OCI-LY3 (cell line): ENCODE measurements at regions not wholly inside any gene's neighbourhood (a gene's known extent, or its start where the extent isn't known, plus 50 kb on each side); places are given as distances from the start of the nearest gene placed in this dataset.

Source experiments
- H2AFZ ChIP-seq: fragments of 200-600, 300-600 bp; shearing (Covaris generic); 2 replicates; pipeline ENCODE4 v1.6.0; 2014; ENCODE audit warnings: antibody characterized with exemption, low read depth, low read length
- H3K27ac ChIP-seq: fragments of 200-600, 300-600 bp; sonication (generic); 2 replicates; pipeline ENCODE4 v1.5.1; 2014; ENCODE audit warnings: mild to moderate bottlenecking, low read length, moderate library complexity, mixed read lengths
- H3K27me3 ChIP-seq: fragments of 200-600, 300-600 bp; sonication (generic); 2 replicates; pipeline ENCODE4 v1.6.1; 2014; ENCODE audit warnings: low read depth, low read length, mixed read lengths
- H3K36me3 ChIP-seq: fragments of 200-600, 300-600 bp; sonication (generic); replicated peaks from 2 replicates; pipeline ENCODE3; 2014; ENCODE audit warnings: low read depth, low read length, mixed read lengths
- H3K4me1 ChIP-seq: fragments of 300-600, 200-600 bp; sonication (generic); 2 replicates; pipeline ENCODE4 v1.6.1; 2014; ENCODE audit warnings: low read length, mixed read lengths
- H3K4me2 ChIP-seq: fragments of 200-600, 300-600 bp; sonication (generic); 2 replicates; pipeline ENCODE4 v1.6.1; 2014; ENCODE audit warnings: low read length, mixed read lengths
- H3K4me3 ChIP-seq: fragments of 300-600, 200-600 bp; sonication (generic); 2 replicates; pipeline ENCODE4 v1.5.1; 2014; ENCODE audit warnings: antibody characterized with exemption, mild to moderate bottlenecking, low read length, moderate library complexity
- H3K79me2 ChIP-seq: fragments of 300-600, 200-600 bp; shearing (Covaris generic); 2 replicates; pipeline ENCODE4 v1.6.1; 2014; ENCODE audit warnings: mild to moderate bottlenecking, low read length, mixed read lengths
- H3K9ac ChIP-seq: fragments of 300-600, 200-600 bp; shearing (Covaris generic); 2 replicates; pipeline ENCODE4 v1.6.0; 2014; ENCODE audit warnings: mild to moderate bottlenecking, low read length, moderate library complexity
- H3K9me3 ChIP-seq: fragments of 200-600, 300-600 bp; shearing (Covaris generic); 2 replicates; pipeline ENCODE4 v1.6.1; 2014; ENCODE audit warnings: low read length, mixed read lengths; ENCODE audit not compliant: insufficient read depth
- H4K20me1 ChIP-seq: fragments of 200-600, 300-600 bp; sonication (generic); 2 replicates; pipeline ENCODE4 v1.6.1; 2016; ENCODE audit warnings: low read length, mixed read lengths; ENCODE audit not compliant: insufficient read depth
- EZH2phosphoT487 ChIP-seq: fragments of 200-600 bp; shearing (Covaris generic); IDR thresholded peaks from 2 replicates; pipeline ENCODE4 v1.6.1; 2018; ENCODE audit warnings: antibody characterized with exemption, mixed run types, low read depth
- TF ChIP-seq, protein P1 (sequence below): fragments of 200-600, 300-600 bp; sonication (generic); IDR thresholded peaks from 2 replicates; pipeline ENCODE4 v1.5.1; 2014; ENCODE audit warnings: antibody characterized with exemption, low read length, low read depth

DNA sequence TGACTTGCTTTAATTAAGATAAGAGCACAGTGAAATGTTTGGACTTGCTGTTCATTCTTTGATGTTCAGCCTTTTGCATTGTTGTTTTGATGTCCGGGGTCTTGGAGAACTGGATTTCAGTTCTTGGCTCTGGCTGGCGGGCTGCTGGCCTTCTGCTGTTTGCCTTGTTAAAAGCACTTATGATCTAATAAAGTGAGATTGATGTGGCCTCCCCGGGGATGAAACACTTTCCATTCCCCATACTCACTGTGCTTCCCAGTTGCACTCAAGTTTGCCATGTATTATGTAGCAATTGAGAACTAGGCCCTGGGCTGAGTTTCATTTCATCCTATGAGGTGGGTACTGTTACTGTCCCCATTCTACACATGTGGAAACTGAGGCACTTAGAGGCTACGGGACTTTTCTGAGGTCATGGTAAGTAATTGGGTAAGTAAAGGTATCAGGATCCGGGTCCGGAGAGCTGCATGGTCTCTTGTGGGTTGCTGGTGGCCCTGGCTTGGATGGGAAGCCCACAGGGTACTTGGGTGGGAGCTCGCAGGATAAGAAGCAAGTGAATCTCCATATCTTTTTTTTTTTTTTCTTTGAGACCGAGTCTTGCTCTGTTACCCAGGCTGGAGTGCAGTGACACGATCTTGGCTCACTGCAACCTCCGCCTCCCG lies 127.7 kb upstream of the ZBTB40 start:
- Histone ChIP-seq H3K9me3 (no peaks in the 10 kb centered on the region), H4K20me1 (no peaks in the 10 kb centered on the region), H3K27me3 (no peaks in the 10 kb centered on the region), H3K27ac (no peak overlapping the region), H3K4me2 (no peak overlapping the region), H2AFZ (no peak overlapping the region), H3K36me3 (no peaks in the 10 kb centered on the region), H3K4me1 (no peaks in the 10 kb centered on the region), H3K9ac (no peak overlapping the region), H3K79me2 (no peaks in the 10 kb centered on the region), H3K4me3 (no peak overlapping the region)
- no peak for TF ChIP-seq EZH2phosphoT487
- TF ChIP-seq, protein P1, sequence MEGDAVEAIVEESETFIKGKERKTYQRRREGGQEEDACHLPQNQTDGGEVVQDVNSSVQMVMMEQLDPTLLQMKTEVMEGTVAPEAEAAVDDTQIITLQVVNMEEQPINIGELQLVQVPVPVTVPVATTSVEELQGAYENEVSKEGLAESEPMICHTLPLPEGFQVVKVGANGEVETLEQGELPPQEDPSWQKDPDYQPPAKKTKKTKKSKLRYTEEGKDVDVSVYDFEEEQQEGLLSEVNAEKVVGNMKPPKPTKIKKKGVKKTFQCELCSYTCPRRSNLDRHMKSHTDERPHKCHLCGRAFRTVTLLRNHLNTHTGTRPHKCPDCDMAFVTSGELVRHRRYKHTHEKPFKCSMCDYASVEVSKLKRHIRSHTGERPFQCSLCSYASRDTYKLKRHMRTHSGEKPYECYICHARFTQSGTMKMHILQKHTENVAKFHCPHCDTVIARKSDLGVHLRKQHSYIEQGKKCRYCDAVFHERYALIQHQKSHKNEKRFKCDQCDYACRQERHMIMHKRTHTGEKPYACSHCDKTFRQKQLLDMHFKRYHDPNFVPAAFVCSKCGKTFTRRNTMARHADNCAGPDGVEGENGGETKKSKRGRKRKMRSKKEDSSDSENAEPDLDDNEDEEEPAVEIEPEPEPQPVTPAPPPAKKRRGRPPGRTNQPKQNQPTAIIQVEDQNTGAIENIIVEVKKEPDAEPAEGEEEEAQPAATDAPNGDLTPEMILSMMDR = no peak

DNA sequence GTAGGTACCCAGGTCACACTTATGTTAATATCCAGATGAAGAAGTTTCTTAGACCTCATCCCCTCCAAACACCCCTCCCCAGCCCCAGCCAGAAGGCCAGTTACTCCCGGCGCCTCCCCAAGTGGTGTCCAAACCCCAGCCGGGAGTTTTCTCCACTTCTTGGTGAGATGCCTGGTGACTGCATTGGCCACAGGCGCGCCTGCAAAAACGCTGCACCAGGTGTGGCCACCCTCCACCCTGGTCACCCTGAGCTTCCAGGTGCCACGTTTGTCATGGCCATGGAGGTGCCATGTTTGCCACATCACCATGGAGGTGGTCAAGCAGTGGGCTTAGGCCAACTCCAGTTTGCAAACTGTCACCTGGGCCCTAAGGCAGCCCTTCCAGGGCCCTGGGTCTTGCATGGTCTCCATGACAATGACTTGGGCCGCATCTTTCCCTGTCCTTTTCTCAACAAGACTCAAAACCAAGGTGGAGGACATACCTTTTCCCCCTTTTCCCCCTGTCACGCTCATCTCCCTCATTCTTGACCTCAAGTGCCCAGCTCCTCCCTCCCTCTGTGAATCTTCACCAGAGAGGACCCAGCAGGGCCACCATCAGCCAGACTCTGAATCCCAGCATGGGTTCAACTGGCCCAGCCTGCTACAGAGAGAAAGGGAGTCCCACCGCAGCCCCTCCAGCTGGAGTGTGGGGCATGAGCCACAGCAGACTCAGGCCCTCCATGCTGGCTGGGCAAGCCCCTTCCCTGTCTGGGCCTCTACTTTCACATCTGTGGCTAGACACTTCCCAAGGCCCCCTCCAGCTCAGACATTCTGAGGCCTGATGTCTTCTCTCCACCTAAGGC lies 125.9 kb upstream of the ZBTB40 start:
- Histone ChIP-seq H3K79me2 (no peaks in the 10 kb centered on the region), H3K4me2 (no peak overlapping the region), H3K27ac (no peak overlapping the region), H3K9me3 (no peaks in the 10 kb centered on the region), H4K20me1 (no peaks in the 10 kb centered on the region), H3K27me3 (no peaks in the 10 kb centered on the region), H3K9ac (no peak overlapping the region), H3K4me3 (no peak overlapping the region), H3K4me1 (no peaks in the 10 kb centered on the region), H2AFZ (no peak overlapping the region), H3K36me3 (no peaks in the 10 kb centered on the region)
- TF ChIP-seq, protein P1 = no peak
- TF ChIP-seq EZH2phosphoT487 = no peak

DNA sequence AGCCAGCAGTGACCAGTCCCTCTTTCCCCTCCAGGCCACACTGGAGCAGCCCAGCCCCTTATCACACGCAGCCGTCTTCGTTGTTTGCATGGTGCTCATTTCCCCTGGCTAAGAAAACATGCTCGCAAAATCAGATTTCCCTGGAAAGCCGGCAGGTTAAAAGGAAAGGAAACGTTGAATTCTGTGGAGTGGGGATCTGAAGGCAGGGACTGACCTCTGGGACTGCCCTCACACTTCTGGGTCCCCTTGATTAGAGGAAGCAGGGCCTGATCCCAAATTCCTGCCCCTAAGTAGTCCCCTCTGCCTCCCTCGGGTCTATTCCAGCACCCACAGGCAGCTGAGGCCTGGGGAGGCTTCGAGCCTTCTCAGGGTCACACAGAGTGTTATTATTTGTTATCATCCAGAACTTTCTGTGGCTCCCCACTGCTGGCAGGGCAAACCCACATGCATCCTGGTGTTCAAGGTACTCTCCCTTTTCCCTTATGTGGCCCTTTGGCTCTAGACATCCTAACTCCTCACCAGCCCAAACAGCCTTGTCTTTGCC lies 125.2 kb upstream of the ZBTB40 start:
- Histone ChIP-seq H3K4me2 (no peak overlapping the region), H2AFZ (no peak overlapping the region), H3K9me3 (no peaks in the 10 kb centered on the region), H3K27ac (no peak overlapping the region), H3K4me3 (no peak overlapping the region), H3K9ac (no peak overlapping the region), H3K79me2 (no peaks in the 10 kb centered on the region), H3K4me1 (no peaks in the 10 kb centered on the region), H3K27me3 (no peaks in the 10 kb centered on the region), H3K36me3 (no peaks in the 10 kb centered on the region), H4K20me1 (no peaks in the 10 kb centered on the region)
- TF ChIP-seq, protein P1 = no peak
- TF ChIP-seq EZH2phosphoT487 = no peak

DNA sequence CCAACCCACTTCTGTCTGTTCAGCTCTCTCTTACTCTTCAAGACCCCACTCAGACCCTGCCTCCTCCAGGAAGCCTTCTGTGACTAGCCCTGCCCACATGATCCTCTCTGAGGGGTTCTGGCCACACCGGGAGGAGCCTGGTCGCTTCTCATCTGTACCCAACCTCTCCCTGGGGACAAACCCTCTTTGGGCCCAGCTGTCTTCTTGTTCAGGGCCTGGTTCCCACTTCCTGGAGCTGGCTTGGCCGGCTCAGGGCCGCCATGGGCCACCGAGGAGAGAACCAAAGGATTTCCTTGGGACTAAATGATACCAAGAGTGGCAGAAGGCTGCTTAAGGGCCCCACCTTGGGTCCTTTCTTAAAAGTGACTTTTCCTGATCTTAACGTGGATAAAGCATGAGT lies 124.7 kb upstream of the ZBTB40 start:
- H4K20me1 ChIP-seq = no peaks in the 10 kb centered on the region
- no peak overlapping the region for H3K4me3 ChIP-seq
- no peaks in the 10 kb centered on the region for H3K79me2 ChIP-seq
- H3K9ac ChIP-seq = no peak overlapping the region
- H3K27me3 ChIP-seq = no peaks in the 10 kb centered on the region
- H3K36me3 ChIP-seq = no peaks in the 10 kb centered on the region
- no peak overlapping the region for H3K4me2 ChIP-seq
- no peaks in the 10 kb centered on the region for H3K4me1 ChIP-seq
- no peak overlapping the region for H3K27ac ChIP-seq
- no peaks in the 10 kb centered on the region for H3K9me3 ChIP-seq
- no peak overlapping the region for H2AFZ ChIP-seq
- TF ChIP-seq EZH2phosphoT487 = no peak
- TF ChIP-seq, protein P1 = no peak
